ENCODE measurements at regions not wholly inside any gene's neighbourhood (a gene's known extent, or its start where the extent isn't known, plus 50 kb on each side); places are given as distances from the start of the nearest gene placed in this dataset.

GRCh38 chr16:54628796-54629625, 301.7 kb upstream of the IRX5 start:
- no peak for DNase-seq (ENCODE audit: low read depth)

GRCh38 chr16:54627616-54628015, 303.0 kb upstream of the IRX5 start:
- DNase-seq (ENCODE audit: low read depth), result no peak

GRCh38 chr16:54623636-54624035, 307.0 kb upstream of the IRX5 start:
- DNase-seq (ENCODE audit: low read depth), result no peak

- DNase-seq (ENCODE audit: low read depth), result no peak
These were observed 310.5 kb upstream of the IRX5 start for GRCh38 chr16:54620197-54620596.

GRCh38 chr16:54616610-54617009, 314.1 kb upstream of the IRX5 start:
- no peak for DNase-seq (ENCODE audit: low read depth)

GRCh38 chr16:54605536-54606066, 319.0 kb upstream of the IRX3 start:
- no peak for DNase-seq (ENCODE audit: low read depth)

- peak; percentile 4 for DNase-seq (ENCODE audit: low read depth)
These were observed 316.1 kb upstream of the IRX3 start for GRCh38 chr16:54602666-54603065.

- no peak for DNase-seq (ENCODE audit: low read depth)
These were observed 310.6 kb upstream of the IRX3 start for GRCh38 chr16:54597222-54597621.

- DNase-seq (ENCODE audit: low read depth), result no peak
These were observed 309.0 kb upstream of the IRX3 start for GRCh38 chr16:54595621-54596020.

- no peak for DNase-seq (ENCODE audit: low read depth)
These were observed 308.2 kb upstream of the IRX3 start for GRCh38 chr16:54594601-54595391.

- no peak for DNase-seq (ENCODE audit: low read depth)
These were observed 305.2 kb upstream of the IRX3 start for GRCh38 chr16:54591816-54592246.

GRCh38 chr16:54590836-54591235, 304.2 kb upstream of the IRX3 start:
- DNase-seq (ENCODE audit: low read depth), result no peak

- DNase-seq (ENCODE audit: low read depth), result no peak
These were observed 302.7 kb upstream of the IRX3 start for GRCh38 chr16:54589326-54589725.

- DNase-seq (ENCODE audit: low read depth), result no peak
These were observed 301.4 kb upstream of the IRX3 start for GRCh38 chr16:54588026-54588425.

GRCh38 chr16:54587176-54587515, 300.6 kb upstream of the IRX3 start:
- DNase-seq (ENCODE audit: low read depth), result no peak

- no peak for DNase-seq (ENCODE audit: low read depth)
These were observed 300.0 kb upstream of the IRX3 start for GRCh38 chr16:54586474-54587175.

GRCh38 chr16:54585998-54586340, 299.4 kb upstream of the IRX3 start:
- no peak for DNase-seq (ENCODE audit: low read depth)

- no peak for DNase-seq (ENCODE audit: low read depth)
These were observed 298.8 kb upstream of the IRX3 start for GRCh38 chr16:54585094-54585997.

- DNase-seq (ENCODE audit: low read depth), result no peak
These were observed 297.5 kb upstream of the IRX3 start for GRCh38 chr16:54584121-54584520.

- DNase-seq (ENCODE audit: low read depth), result no peak
These were observed 296.2 kb upstream of the IRX3 start for GRCh38 chr16:54582631-54583250.
